ENCODE measurements at regions not wholly inside any gene's neighbourhood (a gene's known extent, or its start where the extent isn't known, plus 50 kb on each side); places are given as distances from the start of the nearest gene placed in this dataset.

- H3K9ac ChIP-seq (ENCODE audit: low read length in 2 of 2), result no peak overlapping the region
- no peaks in the 10 kb centered on the region for H3K9me3 ChIP-seq (ENCODE audit: control insufficient read depth in 2 of 2, low read length in 2 of 2)
- no peak overlapping the region for H3K27ac ChIP-seq (ENCODE audit: low read length)
- no peak overlapping the region for H3K4me3 ChIP-seq (ENCODE audit: low read length in 2 of 2)
- no peaks in the 10 kb centered on the region for H3K4me1 ChIP-seq (ENCODE audit: control insufficient read depth, insufficient read depth, low read length)
- H3K36me3 ChIP-seq (ENCODE audit: control insufficient read depth in 2 of 2, insufficient read depth in 2 of 2, low read length in 2 of 2), result no peaks in the 10 kb centered on the region
- no peaks in the 10 kb centered on the region for H3K27me3 ChIP-seq (ENCODE audit: control insufficient read depth in 1 of 2, insufficient read depth in 2 of 2, low read length in 2 of 2)
Observed at GRCh38 chr6:8551386-8551785, 116.0 kb upstream of the SLC35B3 start.

DNA sequence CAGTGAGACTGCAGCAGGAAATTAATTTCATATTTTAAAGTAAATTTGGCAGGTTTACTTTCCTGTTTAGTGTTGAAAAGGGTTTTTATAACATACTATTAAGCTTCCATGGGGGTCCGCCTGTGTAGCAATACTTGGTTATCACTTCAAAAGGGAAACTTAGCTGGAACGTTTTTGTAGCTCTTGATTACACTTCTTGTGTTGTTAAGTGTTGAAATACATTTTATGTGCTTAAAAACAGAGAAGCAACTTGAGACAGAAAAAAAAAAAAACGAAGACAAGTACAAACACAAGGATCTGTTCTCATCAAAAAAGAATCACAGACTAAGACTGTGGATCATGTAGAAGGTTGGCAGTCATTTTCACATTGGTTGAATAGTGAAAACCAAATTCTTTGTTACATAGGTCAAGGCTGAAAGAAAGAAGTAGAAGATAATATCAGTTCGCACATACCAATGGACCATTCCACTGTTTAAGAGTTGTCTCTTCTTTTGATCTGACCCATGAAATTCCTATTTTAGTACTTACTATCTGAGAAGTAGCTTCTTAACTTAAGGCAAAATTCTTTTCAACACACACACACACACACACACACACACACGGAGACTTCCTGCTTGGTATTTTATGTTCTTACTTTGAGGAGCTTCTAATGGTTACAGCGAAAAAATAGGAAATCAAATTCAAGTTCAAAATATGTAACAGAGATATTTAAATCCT lies 113.9 kb upstream of the SLC35B3 start:
- no peak overlapping the region for H3K4me3 ChIP-seq (ENCODE audit: low read length in 2 of 2)
- H3K27ac ChIP-seq (ENCODE audit: low read length), result no peak overlapping the region
- no peaks in the 10 kb centered on the region for H3K4me1 ChIP-seq (ENCODE audit: control insufficient read depth, insufficient read depth, low read length)
- no peaks in the 10 kb centered on the region for H3K36me3 ChIP-seq (ENCODE audit: control insufficient read depth in 2 of 2, insufficient read depth in 2 of 2, low read length in 2 of 2)
- no peaks in the 10 kb centered on the region for H3K27me3 ChIP-seq (ENCODE audit: control insufficient read depth in 1 of 2, insufficient read depth in 2 of 2, low read length in 2 of 2)
- H3K9me3 ChIP-seq (ENCODE audit: control insufficient read depth in 2 of 2, low read length in 2 of 2), result no peaks in the 10 kb centered on the region
- H3K9ac ChIP-seq (ENCODE audit: low read length in 2 of 2), result no peak overlapping the region

DNA sequence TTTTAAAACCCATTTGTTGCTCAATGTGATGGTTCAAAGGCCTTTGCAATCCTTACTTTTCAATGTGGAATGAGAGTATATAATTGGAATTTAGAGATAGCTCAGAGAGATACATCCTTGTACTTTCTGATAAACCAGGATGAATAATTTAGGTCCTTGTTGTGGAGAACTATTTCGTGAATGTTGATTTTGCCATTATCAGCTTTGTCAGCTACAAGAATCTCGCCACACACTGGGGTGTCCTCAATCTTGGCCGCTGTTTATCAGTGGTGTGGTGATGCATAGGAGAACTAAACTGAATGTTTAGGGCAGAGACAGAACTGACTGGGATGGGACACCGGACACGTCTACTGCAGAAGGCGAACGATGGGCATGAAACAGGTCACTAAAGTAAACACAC lies 111.2 kb upstream of the SLC35B3 start:
- Histone ChIP-seq H3K9ac (ENCODE audit: low read length in 2 of 2) (no peak overlapping the region), H3K27ac (ENCODE audit: low read length) (no peak overlapping the region), H3K27me3 (ENCODE audit: control insufficient read depth in 1 of 2, insufficient read depth in 2 of 2, low read length in 2 of 2) (no peaks in the 10 kb centered on the region), H3K4me1 (ENCODE audit: control insufficient read depth, insufficient read depth, low read length) (no peaks in the 10 kb centered on the region), H3K4me3 (ENCODE audit: low read length in 2 of 2) (no peak overlapping the region), H3K9me3 (ENCODE audit: control insufficient read depth in 2 of 2, low read length in 2 of 2) (peaks cover 0 to 2% of the 10 kb centered on the region in 2 donors), H3K36me3 (ENCODE audit: control insufficient read depth in 2 of 2, insufficient read depth in 2 of 2, low read length in 2 of 2) (no peaks in the 10 kb centered on the region)

DNA sequence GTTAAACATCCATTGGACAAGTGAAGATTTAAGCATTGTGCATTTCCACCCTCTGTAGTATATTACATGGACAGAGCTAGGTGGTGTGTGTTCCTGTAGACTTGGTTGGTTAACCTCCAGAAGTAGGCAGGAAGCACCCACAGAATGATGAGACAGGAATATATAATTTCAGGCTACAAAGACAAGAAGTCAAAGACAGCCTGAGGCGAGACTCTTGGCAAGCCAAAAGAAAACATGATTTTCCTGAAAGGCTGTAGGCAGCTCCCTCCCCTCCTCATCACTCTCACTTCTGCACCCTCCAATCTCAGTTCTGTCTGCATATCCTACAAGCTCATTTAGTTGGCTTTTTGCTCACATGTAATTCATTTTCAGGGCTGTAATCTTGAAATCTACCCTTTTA lies 110.0 kb upstream of the SLC35B3 start:
- Histone ChIP-seq H3K4me3 (ENCODE audit: low read length in 2 of 2) (no peak overlapping the region), H3K9me3 (ENCODE audit: control insufficient read depth in 2 of 2, low read length in 2 of 2) (peaks cover 1 to 6% of the 10 kb centered on the region in 2 donors), H3K36me3 (ENCODE audit: control insufficient read depth in 2 of 2, insufficient read depth in 2 of 2, low read length in 2 of 2) (no peaks in the 10 kb centered on the region), H3K27ac (ENCODE audit: low read length) (no peak overlapping the region), H3K4me1 (ENCODE audit: control insufficient read depth, insufficient read depth, low read length) (no peaks in the 10 kb centered on the region), H3K9ac (ENCODE audit: low read length in 2 of 2) (no peak overlapping the region), H3K27me3 (ENCODE audit: control insufficient read depth in 1 of 2, insufficient read depth in 2 of 2, low read length in 2 of 2) (no peaks in the 10 kb centered on the region)

DNA sequence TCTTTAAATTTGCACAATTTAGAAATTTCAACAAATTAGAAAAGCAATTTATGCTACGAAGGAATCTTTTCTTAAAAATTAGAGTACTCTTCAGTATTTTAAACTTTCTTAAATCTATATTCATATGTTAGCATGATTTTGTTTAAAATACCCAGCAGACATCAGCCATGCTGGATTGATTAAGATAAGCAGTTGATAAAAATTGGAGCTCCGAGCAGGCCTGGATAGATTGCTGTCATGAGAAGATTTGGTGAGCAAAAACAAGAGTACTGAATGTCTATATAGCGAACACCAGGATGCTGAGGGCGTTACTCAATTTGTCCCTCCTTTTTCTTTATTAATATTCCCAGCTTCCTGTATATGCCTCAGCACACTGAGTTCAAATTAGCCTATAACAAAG lies 108.4 kb upstream of the SLC35B3 start:
- H3K27ac ChIP-seq (ENCODE audit: low read length), result no peak overlapping the region
- peaks cover 4 to 11% of the 10 kb centered on the region in 2 donors for H3K9me3 ChIP-seq (ENCODE audit: control insufficient read depth in 2 of 2, low read length in 2 of 2)
- H3K9ac ChIP-seq (ENCODE audit: low read length in 2 of 2), result no peak overlapping the region
- no peaks in the 10 kb centered on the region for H3K4me1 ChIP-seq (ENCODE audit: control insufficient read depth, insufficient read depth, low read length)
- no peak overlapping the region for H3K4me3 ChIP-seq (ENCODE audit: low read length in 2 of 2)
- no peaks in the 10 kb centered on the region for H3K27me3 ChIP-seq (ENCODE audit: control insufficient read depth in 1 of 2, insufficient read depth in 2 of 2, low read length in 2 of 2)
- no peaks in the 10 kb centered on the region for H3K36me3 ChIP-seq (ENCODE audit: control insufficient read depth in 2 of 2, insufficient read depth in 2 of 2, low read length in 2 of 2)

DNA sequence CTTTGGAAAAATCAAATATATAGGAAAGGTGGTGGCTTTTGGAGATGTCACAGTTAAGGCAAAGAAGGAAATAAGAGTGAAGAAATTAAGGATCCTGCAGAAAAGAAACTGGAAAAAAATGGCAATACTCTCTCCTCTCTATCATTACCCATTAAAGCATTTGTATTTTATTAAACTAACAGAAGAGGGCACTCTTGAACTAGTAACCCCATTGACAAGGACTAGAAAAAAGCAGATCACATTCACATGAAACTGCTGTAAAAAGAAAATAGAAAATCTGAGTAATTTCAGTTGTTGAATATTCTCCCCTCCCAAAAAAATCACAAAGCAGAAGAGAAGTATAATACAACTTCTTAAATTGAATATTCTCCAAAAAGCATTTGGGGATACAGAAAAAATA lies 104.1 kb upstream of the SLC35B3 start:
- Histone ChIP-seq H3K4me1 (ENCODE audit: control insufficient read depth, insufficient read depth, low read length) (no peaks in the 10 kb centered on the region), H3K36me3 (ENCODE audit: control insufficient read depth in 2 of 2, insufficient read depth in 2 of 2, low read length in 2 of 2) (no peaks in the 10 kb centered on the region), H3K9ac (ENCODE audit: low read length in 2 of 2) (no peak overlapping the region), H3K27me3 (ENCODE audit: control insufficient read depth in 1 of 2, insufficient read depth in 2 of 2, low read length in 2 of 2) (no peaks in the 10 kb centered on the region), H3K4me3 (ENCODE audit: low read length in 2 of 2) (no peak overlapping the region), H3K27ac (ENCODE audit: low read length) (no peak overlapping the region), H3K9me3 (ENCODE audit: control insufficient read depth in 2 of 2, low read length in 2 of 2) (peaks cover 4 to 16% of the 10 kb centered on the region in 2 donors)

DNA sequence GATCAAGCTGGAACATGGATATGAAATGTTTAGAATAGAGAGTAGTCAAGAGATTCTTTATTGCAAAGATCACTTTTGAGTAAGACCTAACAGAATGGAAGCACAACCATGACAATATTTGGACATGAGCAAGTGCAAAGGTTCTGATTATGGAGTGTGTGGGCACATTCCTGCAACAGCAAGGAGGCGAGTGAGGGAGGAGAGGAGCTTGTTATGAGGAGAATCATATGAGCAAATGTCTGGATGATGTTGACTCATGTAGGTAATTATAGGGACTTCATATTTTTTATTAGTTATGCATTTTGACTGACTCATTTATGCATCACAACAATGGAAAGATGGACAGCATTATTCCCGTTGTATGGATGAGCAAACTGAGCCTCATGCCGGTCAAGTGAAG lies 100.8 kb upstream of the SLC35B3 start:
- Histone ChIP-seq H3K9me3 (ENCODE audit: control insufficient read depth in 2 of 2, low read length in 2 of 2) (peaks cover 4 to 14% of the 10 kb centered on the region in 2 donors), H3K36me3 (ENCODE audit: control insufficient read depth in 2 of 2, insufficient read depth in 2 of 2, low read length in 2 of 2) (no peaks in the 10 kb centered on the region), H3K9ac (ENCODE audit: low read length in 2 of 2) (no peak overlapping the region)

GRCh38 chr6:8535519-8535918 lies 100.2 kb upstream of the SLC35B3 start:
- H3K4me3 ChIP-seq (ENCODE audit: low read length in 2 of 2), result no peak overlapping the region
- no peaks in the 10 kb centered on the region for H3K36me3 ChIP-seq (ENCODE audit: control insufficient read depth in 2 of 2, insufficient read depth in 2 of 2, low read length in 2 of 2)
- no peaks in the 10 kb centered on the region for H3K27me3 ChIP-seq (ENCODE audit: control insufficient read depth in 1 of 2, insufficient read depth in 2 of 2, low read length in 2 of 2)
- no peak overlapping the region for H3K9ac ChIP-seq (ENCODE audit: low read length in 2 of 2)
- peaks cover 4 to 12% of the 10 kb centered on the region in 2 donors for H3K9me3 ChIP-seq (ENCODE audit: control insufficient read depth in 2 of 2, low read length in 2 of 2)
- H3K4me1 ChIP-seq (ENCODE audit: control insufficient read depth, insufficient read depth, low read length), result no peaks in the 10 kb centered on the region
- no peak overlapping the region for H3K27ac ChIP-seq (ENCODE audit: low read length)

More for the DNA sequence above, 100.8 kb upstream of the SLC35B3 start:
- Histone ChIP-seq H3K27ac (ENCODE audit: low read length) (no peak overlapping the region), H3K27me3 (ENCODE audit: control insufficient read depth in 1 of 2, insufficient read depth in 2 of 2, low read length in 2 of 2) (no peaks in the 10 kb centered on the region), H3K4me3 (ENCODE audit: low read length in 2 of 2) (no peak overlapping the region), H3K4me1 (ENCODE audit: control insufficient read depth, insufficient read depth, low read length) (no peaks in the 10 kb centered on the region)

DNA sequence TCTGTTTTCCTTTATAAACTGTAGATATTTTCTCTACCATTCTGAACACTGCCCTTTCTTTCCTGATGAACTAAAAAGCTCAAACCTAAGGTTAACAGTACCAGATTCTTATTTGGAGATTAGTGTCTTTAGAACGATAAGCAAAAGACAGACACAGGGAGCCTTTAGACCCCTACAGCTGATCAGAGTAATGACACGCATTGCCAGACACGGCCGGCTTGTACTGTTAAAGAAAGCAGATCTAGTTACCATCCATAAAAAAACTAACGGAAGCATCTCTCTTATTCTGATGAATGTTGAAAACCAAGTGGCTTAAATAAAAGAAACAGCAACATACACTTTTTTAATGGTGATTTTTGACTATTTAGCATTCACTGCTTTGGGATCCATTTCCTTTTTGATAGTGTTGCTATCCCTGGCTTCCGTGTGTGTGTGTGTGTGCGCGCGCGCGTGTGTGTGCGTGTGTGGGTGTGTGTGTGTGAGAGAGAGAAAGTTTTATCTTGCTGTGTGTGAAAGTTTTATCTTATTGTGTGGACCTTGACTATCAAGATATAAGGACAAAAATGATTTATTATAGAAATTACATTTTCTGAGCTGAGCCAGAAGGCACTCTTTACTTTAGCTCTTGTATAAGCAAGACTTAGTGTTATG lies 95.6 kb upstream of the SLC35B3 start:
- Histone ChIP-seq H3K27me3 (ENCODE audit: control insufficient read depth in 1 of 2, insufficient read depth in 2 of 2, low read length in 2 of 2) (no peaks in the 10 kb centered on the region), H3K4me3 (ENCODE audit: low read length in 2 of 2) (peak overlapping the region in 1 of 2 donors; percentile 3), H3K9ac (ENCODE audit: low read length in 2 of 2) (no peak overlapping the region), H3K27ac (ENCODE audit: low read length) (no peak overlapping the region), H3K9me3 (ENCODE audit: control insufficient read depth in 2 of 2, low read length in 2 of 2) (peaks cover 0 to 5% of the 10 kb centered on the region in 2 donors), H3K36me3 (ENCODE audit: control insufficient read depth in 2 of 2, insufficient read depth in 2 of 2, low read length in 2 of 2) (no peaks in the 10 kb centered on the region), H3K4me1 (ENCODE audit: control insufficient read depth, insufficient read depth, low read length) (no peaks in the 10 kb centered on the region)

- H3K36me3 ChIP-seq (ENCODE audit: control insufficient read depth in 2 of 2, insufficient read depth in 2 of 2, low read length in 2 of 2), result no peaks in the 10 kb centered on the region
- H3K27me3 ChIP-seq (ENCODE audit: control insufficient read depth in 1 of 2, insufficient read depth in 2 of 2, low read length in 2 of 2), result no peaks in the 10 kb centered on the region
- no peaks in the 10 kb centered on the region for H3K9me3 ChIP-seq (ENCODE audit: control insufficient read depth in 2 of 2, low read length in 2 of 2)
- H3K4me1 ChIP-seq (ENCODE audit: control insufficient read depth, insufficient read depth, low read length), result no peaks in the 10 kb centered on the region
- H3K27ac ChIP-seq (ENCODE audit: low read length), result no peak overlapping the region
- H3K4me3 ChIP-seq (ENCODE audit: low read length in 2 of 2), result no peak overlapping the region
- H3K9ac ChIP-seq (ENCODE audit: low read length in 2 of 2), result no peak overlapping the region
Observed at GRCh38 chr6:8529250-8529649, 93.9 kb upstream of the SLC35B3 start.

GRCh38 chr6:8527818-8528217 lies 92.5 kb upstream of the SLC35B3 start:
- Histone ChIP-seq H3K27ac (ENCODE audit: low read length) (no peak overlapping the region), H3K9ac (ENCODE audit: low read length in 2 of 2) (no peak overlapping the region), H3K9me3 (ENCODE audit: control insufficient read depth in 2 of 2, low read length in 2 of 2) (no peaks in the 10 kb centered on the region), H3K27me3 (ENCODE audit: control insufficient read depth in 1 of 2, insufficient read depth in 2 of 2, low read length in 2 of 2) (no peaks in the 10 kb centered on the region), H3K36me3 (ENCODE audit: control insufficient read depth in 2 of 2, insufficient read depth in 2 of 2, low read length in 2 of 2) (no peaks in the 10 kb centered on the region), H3K4me3 (ENCODE audit: low read length in 2 of 2) (no peak overlapping the region), H3K4me1 (ENCODE audit: control insufficient read depth, insufficient read depth, low read length) (no peaks in the 10 kb centered on the region)

All from stomach smooth muscle (tissue), 2 donors.